IMR-90 (cell line): ENCODE measurements at regions not wholly inside any gene's neighbourhood (a gene's known extent, or its start where the extent isn't known, plus 50 kb on each side); places are given as distances from the start of the nearest gene placed in this dataset.

ENCODE experiments used
- ATAC-seq: fragments of 200-7000 bp; cut with Tn5 transposase; 2 replicates; pipeline ENCODE4 v1.9.1; 2020; ENCODE audit warnings: low read depth, mild to moderate bottlenecking, moderate library complexity
- BruUV-seq: library from RNA; stranded (reverse); fragments of 400-500 nt; replicated peaks from 2 replicates; lab custom pipeline; 2021; lab: Mats Ljungman, UMichigan
- CTCF ChIA-PET: fragments of 300-600 bp; formaldehyde crosslinking; extraction: SDS; loops from one replicate; lab custom pipeline; 2021; ENCODE audit warnings: antibody characterized with exemption; lab: Yijun Ruan, JAX
- POLR2A ChIA-PET: fragments of 300-600 bp; sonication (Branson Sonifier 250); formaldehyde crosslinking; loops from one replicate; lab custom pipeline; 2022; ENCODE audit warnings: antibody characterized with exemption; ENCODE audit not compliant: unreplicated experiment; lab: Charles Lee
- DNase-seq: peaks from one replicate; pipeline ENCODE4 v3.0.0; 2013
- H2AFZ ChIP-seq: replicated peaks from 2 replicates; pipeline ENCODE3; 2013; ENCODE audit warnings: low read length, mild to moderate bottlenecking; ENCODE audit not compliant: poor library complexity
- H2AK5ac ChIP-seq: 2 replicates; pipeline ENCODE4 v1.6.1; 2013; ENCODE audit warnings: low read depth, low read length, inconsistent platforms
- H2AK9ac ChIP-seq: replicated peaks from 2 replicates; pipeline ENCODE3; 2013; ENCODE audit warnings: mild to moderate bottlenecking, low read depth, low read length, moderate library complexity; ENCODE audit not compliant: poor library complexity
- H2BK120ac ChIP-seq: 2 replicates; pipeline ENCODE4 v1.6.1; 2013; ENCODE audit warnings: low read depth, low read length, inconsistent platforms
- H2BK15ac ChIP-seq: 3 replicates; pipeline ENCODE4 v1.6.1; 2013; ENCODE audit warnings: low read depth, low read length, inconsistent platforms
- H2BK20ac ChIP-seq: 2 replicates; pipeline ENCODE4 v1.6.1; 2013; ENCODE audit warnings: low read depth, mild to moderate bottlenecking, inconsistent platforms, low read length, moderate library complexity
- H2BK5ac ChIP-seq: 2 replicates; pipeline ENCODE4 v1.6.1; 2013; ENCODE audit warnings: mild to moderate bottlenecking, low read depth, low read length, inconsistent platforms; ENCODE audit not compliant: poor library complexity, severe bottlenecking
- H3K14ac ChIP-seq: replicated peaks from 2 replicates; pipeline ENCODE4 v1.6.1; 2013; ENCODE audit warnings: low read depth, low read length, inconsistent platforms
- H3K18ac ChIP-seq: 2 replicates; pipeline ENCODE4 v1.6.1; 2013; ENCODE audit warnings: low read depth, low read length, control low read depth
- H3K23ac ChIP-seq: 2 replicates; pipeline ENCODE4 v1.6.1; 2013; ENCODE audit warnings: low read depth, low read length, inconsistent platforms
- H3K27ac ChIP-seq: 2 replicates; pipeline ENCODE4 v1.5.1; 2013; ENCODE audit warnings: mild to moderate bottlenecking, control low read depth, low read length; ENCODE audit not compliant: insufficient read depth
- H3K27me3 ChIP-seq: 2 replicates; pipeline ENCODE4 v1.6.1; 2013; ENCODE audit warnings: low read length; ENCODE audit not compliant: control insufficient read depth, insufficient read depth
- H3K36me3 ChIP-seq: 2 replicates; pipeline ENCODE4 v1.6.1; 2013; ENCODE audit warnings: low read length, mixed read lengths; ENCODE audit not compliant: control insufficient read depth, insufficient read depth
- H3K4ac ChIP-seq: 2 replicates; pipeline ENCODE4 v1.6.1; 2013; ENCODE audit warnings: low read depth, low read length, inconsistent platforms
- H3K4me1 ChIP-seq: 2 replicates; pipeline ENCODE4 v1.6.1; 2013; ENCODE audit warnings: low read length, mixed read lengths; ENCODE audit not compliant: control insufficient read depth, insufficient read depth
- H3K4me2 ChIP-seq: 2 replicates; pipeline ENCODE4 v1.6.1; 2013; ENCODE audit warnings: low read depth, mild to moderate bottlenecking, control low read depth, low read length, moderate library complexity
- H3K4me3 ChIP-seq: 2 replicates; pipeline ENCODE4 v1.5.1; 2013; ENCODE audit warnings: low read depth, mild to moderate bottlenecking, control low read depth, low read length, moderate library complexity; ENCODE audit not compliant: insufficient read depth
- H3K56ac ChIP-seq: 2 replicates; pipeline ENCODE4 v1.6.1; 2013; ENCODE audit warnings: low read length, inconsistent platforms; ENCODE audit not compliant: insufficient read depth; ENCODE audit errors: extremely low read depth
- H3K79me1 ChIP-seq, 2 experiments: 2 replicates each; pipeline ENCODE4 v1.6.1; 2013; ENCODE audit warnings: low read length in 2 of 2, inconsistent platforms in 1 of 2, low read depth in 1 of 2
- H3K9ac ChIP-seq: 2 replicates; pipeline ENCODE4 v1.6.1; 2013; ENCODE audit warnings: low read depth, low read length, control low read depth
- H3K9me1 ChIP-seq: 2 replicates; pipeline ENCODE4 v1.6.1; 2013; ENCODE audit warnings: low read length, inconsistent platforms; ENCODE audit not compliant: insufficient read depth
- H3K9me3 ChIP-seq: 2 replicates; pipeline ENCODE4 v1.6.1; 2013; ENCODE audit warnings: low read length; ENCODE audit not compliant: control insufficient read depth, insufficient read depth
- H4K20me1 ChIP-seq: 2 replicates; pipeline ENCODE4 v1.6.1; 2013; ENCODE audit warnings: low read length, inconsistent platforms; ENCODE audit not compliant: insufficient read depth
- H4K5ac ChIP-seq: 2 replicates; pipeline ENCODE4 v1.6.1; 2013; ENCODE audit warnings: mild to moderate bottlenecking, low read depth, low read length, control low read depth
- H4K8ac ChIP-seq, 2 experiments: 2 replicates each; pipeline ENCODE4 v1.6.1; 2013; ENCODE audit warnings: low read depth in 2 of 2, low read length in 2 of 2, control low read depth in 1 of 2, inconsistent platforms in 1 of 2
- H4K91ac ChIP-seq: 2 replicates; pipeline ENCODE4 v1.6.1; 2013; ENCODE audit warnings: low read depth, low read length, inconsistent platforms; ENCODE audit not compliant: insufficient read depth
- BHLHE40 ChIP-seq: fragments of 150-350 bp; IDR thresholded peaks from 2 replicates; pipeline ENCODE4 v1.6.1; 2016; ENCODE audit warnings: mild to moderate bottlenecking, low read depth, low read length
- CEBPB ChIP-seq: IDR thresholded peaks from 2 replicates; pipeline ENCODE4 v1.6.1; 2012; ENCODE audit warnings: low read depth, low read length, improper control_type of control experiment
- CHD1 ChIP-seq: IDR thresholded peaks from 2 replicates; pipeline ENCODE4 v1.6.1; 2012; ENCODE audit warnings: low read depth, low read length, improper control_type of control experiment
- FOS ChIP-seq: fragments of 150-350 bp; IDR thresholded peaks from 2 replicates; pipeline ENCODE4 v1.6.1; 2016; ENCODE audit warnings: low read depth, low read length
- MAFK ChIP-seq: IDR thresholded peaks from 2 replicates; pipeline ENCODE4 v1.6.1; 2012; ENCODE audit warnings: low read depth, low read length, improper control_type of control experiment
- MAZ ChIP-seq: IDR thresholded peaks from 2 replicates; pipeline ENCODE4 v1.6.1; 2012; ENCODE audit warnings: low read depth, mild to moderate bottlenecking, low read length, improper control_type of control experiment, moderate library complexity, borderline replicate concordance
- MXI1 ChIP-seq: IDR thresholded peaks from 2 replicates; pipeline ENCODE4 v1.6.1; 2012; ENCODE audit warnings: low read depth, mild to moderate bottlenecking, low read length, moderate library complexity, borderline replicate concordance
- NFE2L2 ChIP-seq: fragments of 150-350 bp; IDR thresholded peaks from 2 replicates; pipeline ENCODE4 v1.6.1; 2016; ENCODE audit warnings: low read depth, mild to moderate bottlenecking, low read length
- POLR2A ChIP-seq: IDR thresholded peaks from 2 replicates; pipeline ENCODE4 v1.6.1; 2012; ENCODE audit warnings: mild to moderate bottlenecking, low read depth, low read length
- RAD21 ChIP-seq: IDR thresholded peaks from 2 replicates; pipeline ENCODE4 v1.6.1; 2012; ENCODE audit warnings: low read length, improper control_type of control experiment
- RCOR1 ChIP-seq: IDR thresholded peaks from 2 replicates; pipeline ENCODE4 v1.6.1; 2012; ENCODE audit warnings: mild to moderate bottlenecking, low read length, improper control_type of control experiment; ENCODE audit not compliant: insufficient replicate concordance
- RFX5 ChIP-seq: IDR thresholded peaks from 2 replicates; pipeline ENCODE4 v1.8.0; 2012; ENCODE audit warnings: low read depth, mild to moderate bottlenecking, low read length, moderate library complexity
- SMC3 ChIP-seq: fragments of 150-350 bp; IDR thresholded peaks from 2 replicates; pipeline ENCODE4 v1.6.1; 2016; ENCODE audit warnings: low read depth, mild to moderate bottlenecking, antibody characterized with exemption, low read length, moderate library complexity
- WGBS, 2 experiments: methylation state at CpG; one replicate each; pipeline versions ENCODE4 v1.1.5 to v1.1.7; 2013; ENCODE audit warnings: missing lambda C conversion rate in 2 of 2; ENCODE audit not compliant: insufficient read length in 1 of 2; ENCODE audit errors: extremely low coverage in 2 of 2; 5-methylcytosine and 5-hydroxymethylcytosine counted together
- dilution Hi-C: fragments of 300-500 bp; cut with HindIII; formaldehyde crosslinking; loops from one replicate; pipeline ENCODE4 v1.14.3; 2018; ENCODE audit warnings: low sequenced_read_pairs; ENCODE audit not compliant: unreplicated experiment
- in situ Hi-C: fragments of 300-500 bp; cut with MboI; formaldehyde crosslinking; loops from 3 replicates; pipeline ENCODE4 v1.14.3; 2019; ENCODE audit warnings: low sequenced_read_pairs, inconsistent platforms, mixed read lengths
- intact Hi-C: fragments of 100-400 bp; cut with micrococcal nuclease; formaldehyde crosslinking; loops from 2 replicates; pipeline ENCODE4 v1.10.0; 2022
- TF ChIP-seq, protein P1 (sequence below): conservative IDR thresholded peaks from 2 replicates; pipeline ENCODE4 v1.5.1; 2012; ENCODE audit warnings: mild to moderate bottlenecking, low read depth, low read length, improper control_type of control experiment
- TF ChIP-seq, protein P2 (sequence below): fragments of 150-350 bp; IDR thresholded peaks from 2 replicates; pipeline ENCODE4 v1.6.1; 2017; ENCODE audit warnings: mild to moderate bottlenecking, antibody characterized with exemption, low read length, low read depth
- TF ChIP-seq, protein P3 (sequence below): fragments of 150-350 bp; IDR thresholded peaks from 2 replicates; pipeline ENCODE4 v1.6.1; 2016; ENCODE audit warnings: low read depth, mild to moderate bottlenecking, low read length, moderate library complexity, borderline replicate concordance

DNA sequence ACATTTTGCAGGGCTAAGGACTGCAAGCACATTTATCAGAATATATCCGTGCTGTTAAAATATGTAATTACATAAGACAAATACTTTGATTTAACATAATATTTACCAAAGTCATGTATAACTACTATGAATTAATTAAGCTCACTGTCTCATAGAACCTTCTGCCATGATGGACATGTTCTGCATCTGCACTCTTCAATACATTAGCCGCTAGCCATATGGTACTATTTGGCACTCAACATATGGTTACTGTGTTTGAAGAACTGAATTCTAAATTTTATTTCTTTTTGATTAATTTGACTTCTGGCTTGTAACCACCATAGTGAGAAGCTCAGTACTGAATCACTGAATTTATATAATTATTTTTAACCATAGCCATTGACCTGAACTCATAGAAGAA, 427.0 kb upstream of the TRAM1L1 start:
- Histone ChIP-seq H3K56ac (no peak overlapping the region), H4K91ac (no peak overlapping the region), H4K5ac (no peak overlapping the region), H3K9ac (no peak overlapping the region), H3K79me1 (no peaks in the 10 kb centered on the region), H2AK5ac (no peak overlapping the region), H2BK15ac (no peak overlapping the region), H3K4me3 (no peak overlapping the region), H3K23ac (no peak overlapping the region), H3K27me3 (no peaks in the 10 kb centered on the region), H3K4me1 (no peaks in the 10 kb centered on the region), H3K14ac (no peak overlapping the region), H3K9me1 (no peaks in the 10 kb centered on the region), H2BK20ac (no peak overlapping the region), H3K36me3 (no peaks in the 10 kb centered on the region), H3K4me2 (no peak overlapping the region), H3K27ac (no peak overlapping the region), H2BK5ac (no peak overlapping the region), H4K8ac (no peak overlapping the region), H2AK9ac (no peak overlapping the region), H3K18ac (no peak overlapping the region), H3K4ac (no peak overlapping the region), H2BK120ac (no peak overlapping the region), H2AFZ (no peak overlapping the region), H3K9me3 (no peaks in the 10 kb centered on the region), H4K20me1 (no peaks in the 10 kb centered on the region)
- in situ Hi-C loops: no loop called here
- TF ChIP-seq POLR2A (no peak), MAZ (no peak), CHD1 (no peak), CEBPB (no peak), MXI1 (no peak), RFX5 (no peak), BHLHE40 (no peak), SMC3 (no peak), FOS (no peak), RCOR1 (no peak), NFE2L2 (no peak), MAFK (no peak), RAD21 (no peak)
- TF ChIP-seq, protein P1, sequence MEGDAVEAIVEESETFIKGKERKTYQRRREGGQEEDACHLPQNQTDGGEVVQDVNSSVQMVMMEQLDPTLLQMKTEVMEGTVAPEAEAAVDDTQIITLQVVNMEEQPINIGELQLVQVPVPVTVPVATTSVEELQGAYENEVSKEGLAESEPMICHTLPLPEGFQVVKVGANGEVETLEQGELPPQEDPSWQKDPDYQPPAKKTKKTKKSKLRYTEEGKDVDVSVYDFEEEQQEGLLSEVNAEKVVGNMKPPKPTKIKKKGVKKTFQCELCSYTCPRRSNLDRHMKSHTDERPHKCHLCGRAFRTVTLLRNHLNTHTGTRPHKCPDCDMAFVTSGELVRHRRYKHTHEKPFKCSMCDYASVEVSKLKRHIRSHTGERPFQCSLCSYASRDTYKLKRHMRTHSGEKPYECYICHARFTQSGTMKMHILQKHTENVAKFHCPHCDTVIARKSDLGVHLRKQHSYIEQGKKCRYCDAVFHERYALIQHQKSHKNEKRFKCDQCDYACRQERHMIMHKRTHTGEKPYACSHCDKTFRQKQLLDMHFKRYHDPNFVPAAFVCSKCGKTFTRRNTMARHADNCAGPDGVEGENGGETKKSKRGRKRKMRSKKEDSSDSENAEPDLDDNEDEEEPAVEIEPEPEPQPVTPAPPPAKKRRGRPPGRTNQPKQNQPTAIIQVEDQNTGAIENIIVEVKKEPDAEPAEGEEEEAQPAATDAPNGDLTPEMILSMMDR: no peak
- TF ChIP-seq, protein P2, sequence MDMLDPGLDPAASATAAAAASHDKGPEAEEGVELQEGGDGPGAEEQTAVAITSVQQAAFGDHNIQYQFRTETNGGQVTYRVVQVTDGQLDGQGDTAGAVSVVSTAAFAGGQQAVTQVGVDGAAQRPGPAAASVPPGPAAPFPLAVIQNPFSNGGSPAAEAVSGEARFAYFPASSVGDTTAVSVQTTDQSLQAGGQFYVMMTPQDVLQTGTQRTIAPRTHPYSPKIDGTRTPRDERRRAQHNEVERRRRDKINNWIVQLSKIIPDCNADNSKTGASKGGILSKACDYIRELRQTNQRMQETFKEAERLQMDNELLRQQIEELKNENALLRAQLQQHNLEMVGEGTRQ: no peak
- TF ChIP-seq, protein P3, sequence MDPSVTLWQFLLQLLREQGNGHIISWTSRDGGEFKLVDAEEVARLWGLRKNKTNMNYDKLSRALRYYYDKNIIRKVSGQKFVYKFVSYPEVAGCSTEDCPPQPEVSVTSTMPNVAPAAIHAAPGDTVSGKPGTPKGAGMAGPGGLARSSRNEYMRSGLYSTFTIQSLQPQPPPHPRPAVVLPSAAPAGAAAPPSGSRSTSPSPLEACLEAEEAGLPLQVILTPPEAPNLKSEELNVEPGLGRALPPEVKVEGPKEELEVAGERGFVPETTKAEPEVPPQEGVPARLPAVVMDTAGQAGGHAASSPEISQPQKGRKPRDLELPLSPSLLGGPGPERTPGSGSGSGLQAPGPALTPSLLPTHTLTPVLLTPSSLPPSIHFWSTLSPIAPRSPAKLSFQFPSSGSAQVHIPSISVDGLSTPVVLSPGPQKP: no peak
- DNase-seq (no peak), ATAC-seq (no peak)
- no CpG with 5 or more reads among the region's 2 CpGs for WGBS, 2 experiments
- BruUV-seq: no TSS peak
- intact Hi-C loops: no loop called here
- dilution Hi-C loops: no loop called here
- CTCF ChIA-PET: no interaction called here
- POLR2A ChIA-PET: no interaction called here
